ENCODE measurements at regions not wholly inside any gene's neighbourhood (a gene's known extent, or its start where the extent isn't known, plus 50 kb on each side); places are given as distances from the start of the nearest gene placed in this dataset.

- no peak for DNase-seq
- H3K4me3 Mint-ChIP-seq (ENCODE audit: low read depth, unreplicated experiment) = no peak overlapping the region
- H3K27ac Mint-ChIP-seq (ENCODE audit: unreplicated experiment) = no peak overlapping the region
- no peaks in the 10 kb centered on the region for H3K36me3 Mint-ChIP-seq (ENCODE audit: insufficient read depth, unreplicated experiment)
- intact Hi-C loops (cut with micrococcal nuclease; ENCODE audit: unreplicated experiment) = no loop called here
- H3K9me3 Mint-ChIP-seq (ENCODE audit: low read depth, unreplicated experiment) = no peaks in the 10 kb centered on the region
- H3K27me3 Mint-ChIP-seq (ENCODE audit: unreplicated experiment) = no peaks in the 10 kb centered on the region
- no TSS peak for BruUV-seq (replicated peaks)
- H3K4me1 Mint-ChIP-seq (ENCODE audit: low read depth, unreplicated experiment) = peaks cover 24% of the 10 kb centered on the region
- CTCF ChIA-PET = no interaction called here
- TF ChIP-seq, protein P1, sequence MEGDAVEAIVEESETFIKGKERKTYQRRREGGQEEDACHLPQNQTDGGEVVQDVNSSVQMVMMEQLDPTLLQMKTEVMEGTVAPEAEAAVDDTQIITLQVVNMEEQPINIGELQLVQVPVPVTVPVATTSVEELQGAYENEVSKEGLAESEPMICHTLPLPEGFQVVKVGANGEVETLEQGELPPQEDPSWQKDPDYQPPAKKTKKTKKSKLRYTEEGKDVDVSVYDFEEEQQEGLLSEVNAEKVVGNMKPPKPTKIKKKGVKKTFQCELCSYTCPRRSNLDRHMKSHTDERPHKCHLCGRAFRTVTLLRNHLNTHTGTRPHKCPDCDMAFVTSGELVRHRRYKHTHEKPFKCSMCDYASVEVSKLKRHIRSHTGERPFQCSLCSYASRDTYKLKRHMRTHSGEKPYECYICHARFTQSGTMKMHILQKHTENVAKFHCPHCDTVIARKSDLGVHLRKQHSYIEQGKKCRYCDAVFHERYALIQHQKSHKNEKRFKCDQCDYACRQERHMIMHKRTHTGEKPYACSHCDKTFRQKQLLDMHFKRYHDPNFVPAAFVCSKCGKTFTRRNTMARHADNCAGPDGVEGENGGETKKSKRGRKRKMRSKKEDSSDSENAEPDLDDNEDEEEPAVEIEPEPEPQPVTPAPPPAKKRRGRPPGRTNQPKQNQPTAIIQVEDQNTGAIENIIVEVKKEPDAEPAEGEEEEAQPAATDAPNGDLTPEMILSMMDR (IDR thresholded peaks at IDR 0.05; ENCODE audit: unreplicated experiment) = no peak
Measured at GRCh38 chr2:234267534-234267933, 217.0 kb downstream of the SPP2 start.

DNA sequence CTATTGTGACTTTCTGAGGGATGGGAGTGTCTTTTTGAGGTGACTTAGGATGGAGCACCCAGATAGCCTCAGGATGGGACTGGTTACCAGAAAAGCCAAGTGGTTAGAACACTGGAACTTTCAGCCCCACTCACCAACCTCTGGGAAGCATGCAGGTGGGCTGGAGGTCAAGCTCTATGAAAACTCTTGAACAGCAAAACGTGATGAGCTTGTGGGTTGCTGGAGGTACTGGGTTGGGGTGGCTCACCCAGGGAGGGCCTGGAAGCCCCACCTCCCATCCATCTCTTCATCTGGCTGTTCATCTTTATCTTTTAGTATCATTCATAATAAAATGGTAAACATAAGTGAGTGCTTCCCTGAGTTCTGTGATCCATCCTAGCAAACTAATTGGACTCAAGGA lies 216.4 kb downstream of the SPP2 start:
- H3K9me3 Mint-ChIP-seq (ENCODE audit: low read depth, unreplicated experiment) = no peaks in the 10 kb centered on the region
- intact Hi-C loops (cut with micrococcal nuclease; ENCODE audit: unreplicated experiment) = no loop called here

DNA sequence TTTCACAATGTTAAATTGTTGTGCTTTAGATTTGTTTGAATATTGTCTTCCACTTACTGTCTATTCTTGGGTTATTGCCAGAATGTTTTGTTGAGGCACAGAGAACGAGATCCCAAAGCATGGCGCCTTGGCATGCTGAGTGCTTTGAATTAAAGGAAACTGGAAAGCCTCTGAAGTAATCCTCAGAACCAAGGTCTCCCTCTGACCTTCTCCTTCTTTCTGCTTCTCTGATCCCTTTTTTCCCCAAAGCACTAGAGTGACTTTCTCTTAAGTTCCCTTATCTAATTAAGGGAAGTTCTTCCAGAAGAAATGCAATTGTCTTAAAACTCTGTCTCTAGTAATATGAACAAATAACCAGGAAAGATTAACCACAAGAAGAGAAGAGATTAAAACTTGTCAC lies 214.7 kb downstream of the SPP2 start:
- H3K4me1 Mint-ChIP-seq (ENCODE audit: low read depth, unreplicated experiment) = peaks cover 17% of the 10 kb centered on the region
- no peak overlapping the region for H3K27ac Mint-ChIP-seq (ENCODE audit: unreplicated experiment)
- no peaks in the 10 kb centered on the region for H3K27me3 Mint-ChIP-seq (ENCODE audit: unreplicated experiment)
- no peak for DNase-seq
- H3K9me3 Mint-ChIP-seq (ENCODE audit: low read depth, unreplicated experiment) = no peaks in the 10 kb centered on the region
- no TSS peak for BruUV-seq (replicated peaks)
- no peaks in the 10 kb centered on the region for H3K36me3 Mint-ChIP-seq (ENCODE audit: insufficient read depth, unreplicated experiment)
- intact Hi-C loops (cut with micrococcal nuclease; ENCODE audit: unreplicated experiment) = no loop called here
- H3K4me3 Mint-ChIP-seq (ENCODE audit: low read depth, unreplicated experiment) = no peak overlapping the region
- CTCF ChIA-PET = no interaction called here
- TF ChIP-seq, protein P1 (IDR thresholded peaks at IDR 0.05; ENCODE audit: unreplicated experiment) = no peak

More for the DNA sequence above, 216.4 kb downstream of the SPP2 start:
- Mint-ChIP-seq H3K27me3 (ENCODE audit: unreplicated experiment) (no peaks in the 10 kb centered on the region), H3K36me3 (ENCODE audit: insufficient read depth, unreplicated experiment) (no peaks in the 10 kb centered on the region), H3K4me3 (ENCODE audit: low read depth, unreplicated experiment) (no peak overlapping the region), H3K4me1 (ENCODE audit: low read depth, unreplicated experiment) (peaks cover 24% of the 10 kb centered on the region), H3K27ac (ENCODE audit: unreplicated experiment) (no peak overlapping the region)
- TF ChIP-seq, protein P1 (IDR thresholded peaks at IDR 0.05; ENCODE audit: unreplicated experiment) = no peak
- BruUV-seq (replicated peaks) = no TSS peak
- CTCF ChIA-PET = interaction anchor here (0.6 kb wide), 1 partner anchor 326 kb away, joined by 3 read pairs; no protein-coding TSS in a partner anchor
- no peak for DNase-seq

- H3K36me3 Mint-ChIP-seq (ENCODE audit: insufficient read depth, unreplicated experiment) = peaks cover 8% of the 10 kb centered on the region
- peaks cover 31% of the 10 kb centered on the region for H3K4me1 Mint-ChIP-seq (ENCODE audit: low read depth, unreplicated experiment)
- H3K9me3 Mint-ChIP-seq (ENCODE audit: low read depth, unreplicated experiment) = no peaks in the 10 kb centered on the region
- BruUV-seq (replicated peaks) = no TSS peak
- CTCF ChIA-PET = no interaction called here
- intact Hi-C loops (cut with micrococcal nuclease; ENCODE audit: unreplicated experiment) = no loop called here
- no peak for DNase-seq
- no peaks in the 10 kb centered on the region for H3K27me3 Mint-ChIP-seq (ENCODE audit: unreplicated experiment)
- TF ChIP-seq, protein P1 (IDR thresholded peaks at IDR 0.05; ENCODE audit: unreplicated experiment) = no peak
- H3K4me3 Mint-ChIP-seq (ENCODE audit: low read depth, unreplicated experiment) = no peak overlapping the region
- H3K27ac Mint-ChIP-seq (ENCODE audit: unreplicated experiment) = no peak overlapping the region
Measured at GRCh38 chr2:234261736-234262135, 211.2 kb downstream of the SPP2 start.

All from Calu3 (cell line).